Right kidney (tissue), 1 donor: ENCODE measurements at regions not wholly inside any gene's neighbourhood (a gene's known extent, or its start where the extent isn't known, plus 50 kb on each side); places are given as distances from the start of the nearest gene placed in this dataset.
"Not testable (repeated sequence)": the region's sequence is repeated elsewhere in the genome, so short reads cannot be mapped to it uniquely, and the experiment has no call there.

Experiments used
- DNase-seq: peaks from one replicate; pipeline ENCODE4 v3.0.0-alpha.2; 2016

- no peak for DNase-seq
Observed at GRCh38 chr13:59261928-59262488, 901.7 kb downstream of the DIAPH3 start.

GRCh38 chr13:59263531-59263930 is 900.2 kb downstream of the DIAPH3 start:
- DNase-seq = no peak

- no peak for DNase-seq
Observed at GRCh38 chr13:59266478-59267063, 897.2 kb downstream of the DIAPH3 start.

- no peak for DNase-seq
Observed at GRCh38 chr13:59269476-59269875, 894.3 kb downstream of the DIAPH3 start.

GRCh38 chr13:59270327-59270726 is 893.4 kb downstream of the DIAPH3 start:
- DNase-seq = no peak

GRCh38 chr13:59274958-59275727 is 888.6 kb downstream of the DIAPH3 start:
- no peak for DNase-seq

GRCh38 chr13:59276436-59276835 is 887.3 kb downstream of the DIAPH3 start:
- no peak for DNase-seq

- no peak for DNase-seq
Observed at GRCh38 chr13:59277106-59277505, 886.6 kb downstream of the DIAPH3 start.

- no peak for DNase-seq
Observed at GRCh38 chr13:59279028-59279427, 884.7 kb downstream of the DIAPH3 start.

GRCh38 chr13:59279576-59279975 is 884.2 kb downstream of the DIAPH3 start:
- DNase-seq = no peak

GRCh38 chr13:59280297-59280696 is 883.4 kb downstream of the DIAPH3 start:
- no peak for DNase-seq

- no peak for DNase-seq
Observed at GRCh38 chr13:59281453-59281852, 882.3 kb downstream of the DIAPH3 start.

GRCh38 chr13:59292240-59292639 is 871.5 kb downstream of the DIAPH3 start:
- DNase-seq = not testable (repeated sequence)

- no peak for DNase-seq
Observed at GRCh38 chr13:59299584-59299983, 864.1 kb downstream of the DIAPH3 start.

GRCh38 chr13:59300355-59301173 is 863.2 kb downstream of the DIAPH3 start:
- DNase-seq = no peak

GRCh38 chr13:59301174-59301567 is 862.6 kb downstream of the DIAPH3 start:
- DNase-seq = no peak

- no peak for DNase-seq
Observed at GRCh38 chr13:59303433-59303832, 860.3 kb downstream of the DIAPH3 start.

GRCh38 chr13:59304596-59304995 is 859.1 kb downstream of the DIAPH3 start:
- DNase-seq = no peak

GRCh38 chr13:59305896-59306295 is 857.8 kb downstream of the DIAPH3 start:
- DNase-seq = no peak

- DNase-seq = no peak
Observed at GRCh38 chr13:59312776-59313175, 851.0 kb downstream of the DIAPH3 start.

GRCh38 chr13:59318320-59318930 is 845.3 kb downstream of the DIAPH3 start:
- peak; percentile 50 for DNase-seq

GRCh38 chr13:59319276-59319675 is 844.5 kb downstream of the DIAPH3 start:
- DNase-seq = no peak

- no peak for DNase-seq
Observed at GRCh38 chr13:59320021-59320420, 843.7 kb downstream of the DIAPH3 start.
